ENCODE measurements at regions not wholly inside any gene's neighbourhood (a gene's known extent, or its start where the extent isn't known, plus 50 kb on each side); places are given as distances from the start of the nearest gene placed in this dataset.

- Mint-ChIP-seq H3K36me3 (ENCODE audit: insufficient read depth, unreplicated experiment) (no peaks in the 10 kb centered on the region), H3K4me3 (ENCODE audit: unreplicated experiment) (no peak overlapping the region), H3K27ac (ENCODE audit: unreplicated experiment) (no peak overlapping the region), H3K27me3 (ENCODE audit: insufficient read depth, unreplicated experiment) (no peaks in the 10 kb centered on the region), H3K4me1 (ENCODE audit: low read depth, unreplicated experiment) (no peaks in the 10 kb centered on the region), H3K9me3 (ENCODE audit: unreplicated experiment) (no peaks in the 10 kb centered on the region)
- TF ChIP-seq, protein P1, sequence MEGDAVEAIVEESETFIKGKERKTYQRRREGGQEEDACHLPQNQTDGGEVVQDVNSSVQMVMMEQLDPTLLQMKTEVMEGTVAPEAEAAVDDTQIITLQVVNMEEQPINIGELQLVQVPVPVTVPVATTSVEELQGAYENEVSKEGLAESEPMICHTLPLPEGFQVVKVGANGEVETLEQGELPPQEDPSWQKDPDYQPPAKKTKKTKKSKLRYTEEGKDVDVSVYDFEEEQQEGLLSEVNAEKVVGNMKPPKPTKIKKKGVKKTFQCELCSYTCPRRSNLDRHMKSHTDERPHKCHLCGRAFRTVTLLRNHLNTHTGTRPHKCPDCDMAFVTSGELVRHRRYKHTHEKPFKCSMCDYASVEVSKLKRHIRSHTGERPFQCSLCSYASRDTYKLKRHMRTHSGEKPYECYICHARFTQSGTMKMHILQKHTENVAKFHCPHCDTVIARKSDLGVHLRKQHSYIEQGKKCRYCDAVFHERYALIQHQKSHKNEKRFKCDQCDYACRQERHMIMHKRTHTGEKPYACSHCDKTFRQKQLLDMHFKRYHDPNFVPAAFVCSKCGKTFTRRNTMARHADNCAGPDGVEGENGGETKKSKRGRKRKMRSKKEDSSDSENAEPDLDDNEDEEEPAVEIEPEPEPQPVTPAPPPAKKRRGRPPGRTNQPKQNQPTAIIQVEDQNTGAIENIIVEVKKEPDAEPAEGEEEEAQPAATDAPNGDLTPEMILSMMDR (IDR thresholded peaks at IDR 0.05; ENCODE audit: insufficient read depth in 1 of 2, low read depth in 1 of 2, low read length in 1 of 2, severe bottlenecking in 1 of 2, unreplicated experiment in 1 of 2), result no peak
- H3K27me3 ChIP-seq (replicated peaks; ENCODE audit: control insufficient read depth, insufficient read depth, low read length), result no peaks in the 10 kb centered on the region
- POLR2A ChIA-PET, result no interaction called here
- H3K4me3 ChIP-seq (ENCODE audit: low read depth, low read length), result no peak overlapping the region
- DNase-seq, result no peak
- H3K4me1 ChIP-seq, result no peaks in the 10 kb centered on the region
- no peaks in the 10 kb centered on the region for H3K9me3 ChIP-seq
- intact Hi-C loops (cut with micrococcal nuclease; ENCODE audit: unreplicated experiment), result no loop called here
- no peaks in the 10 kb centered on the region for H3K36me3 ChIP-seq (ENCODE audit: control insufficient read depth, insufficient read depth, low read length)
- BruUV-seq (replicated peaks), result no TSS peak
- CTCF ChIA-PET, result no interaction called here
Measured at GRCh38 chr10:105908701-105909100, 1255.8 kb downstream of the SORCS1 start.

GRCh38 chr10:105885495-105885894 is 1244.4 kb downstream of the SORCS3 start:
- Mint-ChIP-seq H3K27ac (ENCODE audit: unreplicated experiment) (no peak overlapping the region), H3K4me1 (ENCODE audit: low read depth, unreplicated experiment) (no peaks in the 10 kb centered on the region), H3K27me3 (ENCODE audit: insufficient read depth, unreplicated experiment) (peaks cover 2% of the 10 kb centered on the region), H3K9me3 (ENCODE audit: unreplicated experiment) (no peaks in the 10 kb centered on the region), H3K36me3 (ENCODE audit: insufficient read depth, unreplicated experiment) (no peaks in the 10 kb centered on the region), H3K4me3 (ENCODE audit: unreplicated experiment) (no peak overlapping the region)
- intact Hi-C loops (cut with micrococcal nuclease; ENCODE audit: unreplicated experiment), result no loop called here
- ChIA-PET CTCF (no interaction called here), POLR2A (no interaction called here)
- DNase-seq, result no peak
- Histone ChIP-seq H3K4me1 (no peaks in the 10 kb centered on the region), H3K4me3 (ENCODE audit: low read depth, low read length) (no peak overlapping the region), H3K9me3 (no peaks in the 10 kb centered on the region), H3K36me3 (ENCODE audit: control insufficient read depth, insufficient read depth, low read length) (no peaks in the 10 kb centered on the region), H3K27me3 (replicated peaks; ENCODE audit: control insufficient read depth, insufficient read depth, low read length) (no peaks in the 10 kb centered on the region)
- no TSS peak for BruUV-seq (replicated peaks)
- TF ChIP-seq, protein P1 (IDR thresholded peaks at IDR 0.05; ENCODE audit: insufficient read depth in 1 of 2, low read depth in 1 of 2, low read length in 1 of 2, severe bottlenecking in 1 of 2, unreplicated experiment in 1 of 2), result no peak

DNA sequence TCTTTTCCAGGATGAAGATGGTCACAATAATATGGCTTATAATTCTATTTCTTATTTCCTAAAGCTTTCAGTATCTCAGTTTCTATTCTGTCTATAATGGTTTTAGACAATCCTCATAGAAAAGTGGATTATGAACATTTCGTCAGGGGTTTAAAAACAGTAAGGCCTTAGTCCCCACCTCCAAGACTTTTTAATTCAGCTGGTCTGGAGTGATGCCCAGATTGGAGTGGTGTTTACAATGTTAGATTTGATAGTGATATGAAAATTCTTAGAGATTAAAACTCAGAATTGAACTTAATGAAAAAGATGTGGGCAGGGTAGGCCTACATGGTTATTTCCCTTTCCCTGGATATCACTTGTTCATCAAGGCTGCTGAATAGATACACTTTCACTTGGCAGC is 1238.3 kb downstream of the SORCS3 start:
- H3K4me3 Mint-ChIP-seq (ENCODE audit: unreplicated experiment), result no peak overlapping the region
- no peaks in the 10 kb centered on the region for H3K4me1 Mint-ChIP-seq (ENCODE audit: low read depth, unreplicated experiment)
- Histone ChIP-seq H3K4me3 (ENCODE audit: low read depth, low read length) (no peak overlapping the region), H3K36me3 (ENCODE audit: control insufficient read depth, insufficient read depth, low read length) (no peaks in the 10 kb centered on the region), H3K9me3 (no peaks in the 10 kb centered on the region), H3K4me1 (no peaks in the 10 kb centered on the region), H3K27me3 (replicated peaks; ENCODE audit: control insufficient read depth, insufficient read depth, low read length) (no peaks in the 10 kb centered on the region)
- CTCF ChIA-PET, result no interaction called here
- H3K36me3 Mint-ChIP-seq (ENCODE audit: insufficient read depth, unreplicated experiment), result no peaks in the 10 kb centered on the region
- no TSS peak for BruUV-seq (replicated peaks)
- TF ChIP-seq, protein P1 (IDR thresholded peaks at IDR 0.05; ENCODE audit: insufficient read depth in 1 of 2, low read depth in 1 of 2, low read length in 1 of 2, severe bottlenecking in 1 of 2, unreplicated experiment in 1 of 2), result no peak
- POLR2A ChIA-PET, result no interaction called here
- no peaks in the 10 kb centered on the region for H3K9me3 Mint-ChIP-seq (ENCODE audit: unreplicated experiment)
- intact Hi-C loops (cut with micrococcal nuclease; ENCODE audit: unreplicated experiment), result no loop called here
- no peak for DNase-seq
- no peak overlapping the region for H3K27ac Mint-ChIP-seq (ENCODE audit: unreplicated experiment)
- peaks cover under 1% of the 10 kb centered on the region for H3K27me3 Mint-ChIP-seq (ENCODE audit: insufficient read depth, unreplicated experiment)

Data from Caco-2 (cell line).